ENCODE measurements at regions not wholly inside any gene's neighbourhood (a gene's known extent, or its start where the extent isn't known, plus 50 kb on each side); places are given as distances from the start of the nearest gene placed in this dataset.

DNA sequence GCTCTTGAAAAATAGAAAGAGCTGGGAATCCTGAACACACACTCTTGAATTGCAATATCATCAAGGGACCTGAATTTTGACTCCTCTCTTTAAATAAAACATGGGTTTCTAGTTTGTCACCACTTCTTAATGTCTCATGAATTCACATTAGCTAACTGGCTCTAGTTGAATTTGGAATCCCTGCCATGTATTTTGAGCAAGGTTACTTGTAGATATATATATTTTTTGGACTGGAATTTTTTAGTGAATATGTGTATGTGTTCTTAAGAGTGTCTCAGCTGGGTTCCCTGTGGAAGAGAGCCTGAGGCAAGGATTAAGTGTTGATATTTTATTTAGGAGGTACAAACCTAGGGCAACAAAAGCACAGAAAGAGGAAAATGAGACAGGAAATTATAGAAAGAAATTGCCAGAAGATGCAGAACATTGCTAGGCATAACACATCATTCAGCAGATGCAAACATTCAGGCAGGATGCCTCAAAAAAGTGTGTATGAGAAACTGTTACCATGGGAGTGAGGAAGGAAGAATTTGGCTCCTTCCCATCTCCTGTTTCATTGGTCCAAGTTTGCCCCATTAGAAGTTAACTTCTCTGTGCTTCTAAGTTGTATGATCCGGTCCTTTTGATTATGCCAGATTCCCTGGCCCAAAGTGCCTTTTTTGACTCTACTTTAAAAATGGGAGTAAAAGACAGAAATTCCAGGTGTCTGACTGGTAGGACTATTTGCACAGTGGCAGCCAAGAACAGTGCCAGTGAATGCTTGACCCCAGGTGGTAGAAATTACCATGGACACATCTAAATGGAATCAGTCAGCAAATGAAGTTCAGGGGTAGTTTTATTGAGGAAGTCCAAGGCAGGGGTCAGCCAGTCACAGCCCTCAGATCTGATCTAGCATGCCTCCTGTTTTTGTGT, 253.7 kb upstream of the TGFBR2 start:
- DNase-seq (ENCODE audit: low spot score, unreplicated experiment): no peak
- Mint-ChIP-seq H3K27me3 (no peaks in the 10 kb centered on the region), H3K4me1 (ENCODE audit: low read depth) (peaks cover 9% of the 10 kb centered on the region), H3K36me3 (ENCODE audit: insufficient read depth) (no peaks in the 10 kb centered on the region), H3K9me3 (ENCODE audit: low read depth) (no peaks in the 10 kb centered on the region), H3K4me3 (ENCODE audit: low read depth) (no peak overlapping the region), H3K27ac (no peak overlapping the region)
- TF ChIP-seq, protein P1, sequence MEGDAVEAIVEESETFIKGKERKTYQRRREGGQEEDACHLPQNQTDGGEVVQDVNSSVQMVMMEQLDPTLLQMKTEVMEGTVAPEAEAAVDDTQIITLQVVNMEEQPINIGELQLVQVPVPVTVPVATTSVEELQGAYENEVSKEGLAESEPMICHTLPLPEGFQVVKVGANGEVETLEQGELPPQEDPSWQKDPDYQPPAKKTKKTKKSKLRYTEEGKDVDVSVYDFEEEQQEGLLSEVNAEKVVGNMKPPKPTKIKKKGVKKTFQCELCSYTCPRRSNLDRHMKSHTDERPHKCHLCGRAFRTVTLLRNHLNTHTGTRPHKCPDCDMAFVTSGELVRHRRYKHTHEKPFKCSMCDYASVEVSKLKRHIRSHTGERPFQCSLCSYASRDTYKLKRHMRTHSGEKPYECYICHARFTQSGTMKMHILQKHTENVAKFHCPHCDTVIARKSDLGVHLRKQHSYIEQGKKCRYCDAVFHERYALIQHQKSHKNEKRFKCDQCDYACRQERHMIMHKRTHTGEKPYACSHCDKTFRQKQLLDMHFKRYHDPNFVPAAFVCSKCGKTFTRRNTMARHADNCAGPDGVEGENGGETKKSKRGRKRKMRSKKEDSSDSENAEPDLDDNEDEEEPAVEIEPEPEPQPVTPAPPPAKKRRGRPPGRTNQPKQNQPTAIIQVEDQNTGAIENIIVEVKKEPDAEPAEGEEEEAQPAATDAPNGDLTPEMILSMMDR (IDR thresholded peaks at IDR 0.05; ENCODE audit: unreplicated experiment): no peak

DNA sequence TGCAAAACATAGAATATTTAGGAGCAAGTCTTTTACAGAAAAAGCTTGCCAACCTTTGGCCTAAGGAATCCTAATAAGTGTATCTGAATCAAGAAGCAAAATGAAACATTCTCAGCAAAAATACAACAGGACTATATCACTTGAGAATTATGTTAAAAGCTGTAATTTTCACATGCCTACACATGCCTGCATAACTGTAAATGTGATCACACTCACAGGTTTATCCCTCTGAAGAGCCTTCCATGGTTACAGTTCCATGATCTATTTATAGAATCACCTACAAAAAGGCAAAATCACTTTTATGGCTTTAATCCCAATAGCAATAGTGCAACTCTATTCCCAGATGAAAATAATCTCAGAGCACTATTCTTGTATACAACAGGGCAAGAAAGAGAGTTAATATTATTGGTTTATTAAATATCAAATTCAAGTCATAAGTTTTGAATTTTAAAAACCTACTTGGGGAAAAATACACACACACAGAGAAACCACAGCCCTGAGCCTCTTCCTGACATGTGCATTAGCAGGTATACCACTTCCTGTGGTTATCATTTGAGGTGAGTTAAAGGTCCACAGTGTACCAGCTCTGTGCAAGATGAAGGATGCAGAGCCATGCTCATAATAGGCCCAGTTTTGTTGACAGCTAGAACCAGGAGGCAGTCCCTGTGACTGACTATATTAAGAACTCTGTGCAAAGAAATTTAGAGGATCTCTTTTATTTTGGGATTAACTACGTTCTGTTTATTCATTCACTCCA, 252.5 kb upstream of the TGFBR2 start:
- no peaks in the 10 kb centered on the region for H3K9me3 Mint-ChIP-seq (ENCODE audit: low read depth)
- no peak overlapping the region for H3K4me3 Mint-ChIP-seq (ENCODE audit: low read depth)
- peaks cover 9% of the 10 kb centered on the region for H3K4me1 Mint-ChIP-seq (ENCODE audit: low read depth)
- no peaks in the 10 kb centered on the region for H3K27me3 Mint-ChIP-seq
- no peak overlapping the region for H3K27ac Mint-ChIP-seq
- TF ChIP-seq, protein P1 (IDR thresholded peaks at IDR 0.05; ENCODE audit: unreplicated experiment): no peak
- H3K36me3 Mint-ChIP-seq (ENCODE audit: insufficient read depth): no peaks in the 10 kb centered on the region
- no peak for DNase-seq (ENCODE audit: low spot score, unreplicated experiment)

DNA sequence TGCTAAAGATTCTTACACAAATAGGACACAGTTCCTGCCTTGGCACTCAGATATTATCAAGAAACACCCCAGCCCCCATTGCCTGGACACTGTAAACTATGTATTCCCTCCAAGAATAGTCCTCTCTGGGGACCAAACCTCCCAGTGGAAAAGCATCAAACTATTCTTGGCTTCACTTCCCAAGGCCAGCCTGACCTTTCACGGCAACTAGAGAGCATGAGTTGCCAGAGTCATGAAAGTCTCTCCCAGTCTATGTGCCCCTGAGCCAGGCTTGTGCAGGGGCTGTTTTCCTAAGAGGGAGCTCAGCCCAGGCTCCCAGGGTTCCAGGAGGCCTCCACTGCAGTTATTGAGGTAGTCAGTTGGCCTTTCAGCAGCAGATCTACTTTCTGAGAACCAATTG, 251.9 kb upstream of the TGFBR2 start:
- Mint-ChIP-seq H3K4me1 (ENCODE audit: low read depth) (peaks cover 6% of the 10 kb centered on the region), H3K4me3 (ENCODE audit: low read depth) (no peak overlapping the region), H3K9me3 (ENCODE audit: low read depth) (no peaks in the 10 kb centered on the region), H3K27ac (no peak overlapping the region), H3K27me3 (no peaks in the 10 kb centered on the region), H3K36me3 (ENCODE audit: insufficient read depth) (no peaks in the 10 kb centered on the region)
- DNase-seq (ENCODE audit: low spot score, unreplicated experiment): no peak
- TF ChIP-seq, protein P1 (IDR thresholded peaks at IDR 0.05; ENCODE audit: unreplicated experiment): no peak

DNA sequence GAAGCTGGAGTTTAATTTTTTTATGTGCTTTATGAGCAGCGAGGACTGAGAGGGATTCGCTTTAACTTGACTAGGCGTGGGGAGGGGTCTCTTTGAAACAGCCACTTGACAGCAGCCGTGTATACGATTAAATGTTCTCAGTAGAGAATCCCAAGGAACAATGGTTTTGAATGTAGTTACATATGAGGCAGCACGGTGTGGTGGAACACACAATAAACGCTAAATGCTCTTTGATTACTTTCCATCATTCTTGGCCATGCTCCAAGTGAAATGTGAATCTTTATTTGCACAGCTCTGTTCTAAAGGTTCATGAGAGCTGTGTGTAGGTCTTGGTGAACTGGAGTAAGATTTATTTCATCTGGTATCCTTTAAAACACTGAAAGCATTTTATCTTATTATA, 251.4 kb upstream of the TGFBR2 start:
- no peak for DNase-seq (ENCODE audit: low spot score, unreplicated experiment)
- no peak overlapping the region for H3K27ac Mint-ChIP-seq
- H3K4me1 Mint-ChIP-seq (ENCODE audit: low read depth): peaks cover 1% of the 10 kb centered on the region
- H3K4me3 Mint-ChIP-seq (ENCODE audit: low read depth): no peak overlapping the region
- no peaks in the 10 kb centered on the region for H3K9me3 Mint-ChIP-seq (ENCODE audit: low read depth)
- TF ChIP-seq, protein P1 (IDR thresholded peaks at IDR 0.05; ENCODE audit: unreplicated experiment): no peak
- H3K36me3 Mint-ChIP-seq (ENCODE audit: insufficient read depth): no peaks in the 10 kb centered on the region
- no peaks in the 10 kb centered on the region for H3K27me3 Mint-ChIP-seq

DNA sequence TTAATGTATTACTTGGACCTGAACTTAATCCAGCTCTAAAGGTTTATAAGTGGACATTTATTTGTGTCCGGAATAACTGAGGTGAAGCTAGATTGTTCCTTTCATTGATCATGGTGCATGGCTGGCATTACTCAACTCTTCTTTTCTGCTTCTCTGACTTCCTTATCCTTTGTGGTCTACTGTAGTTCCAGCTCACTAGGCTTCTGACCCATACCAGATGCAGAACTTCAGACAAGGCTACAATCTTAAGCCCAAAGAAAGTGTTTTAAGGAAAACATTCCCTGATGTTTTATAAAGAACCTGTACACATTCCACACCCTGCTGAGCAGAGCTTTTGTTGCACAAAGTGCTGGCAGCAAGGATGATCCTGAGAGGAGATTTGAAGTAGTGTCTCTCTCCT, 250.8 kb upstream of the TGFBR2 start:
- TF ChIP-seq, protein P1 (IDR thresholded peaks at IDR 0.05; ENCODE audit: unreplicated experiment): no peak

More for the DNA sequence above, 250.8 kb upstream of the TGFBR2 start:
- no peaks in the 10 kb centered on the region for H3K9me3 Mint-ChIP-seq (ENCODE audit: low read depth)
- no peaks in the 10 kb centered on the region for H3K27me3 Mint-ChIP-seq
- H3K36me3 Mint-ChIP-seq (ENCODE audit: insufficient read depth): no peaks in the 10 kb centered on the region
- no peaks in the 10 kb centered on the region for H3K4me1 Mint-ChIP-seq (ENCODE audit: low read depth)
- no peak for DNase-seq (ENCODE audit: low spot score, unreplicated experiment)
- H3K4me3 Mint-ChIP-seq (ENCODE audit: low read depth): no peak overlapping the region
- no peak overlapping the region for H3K27ac Mint-ChIP-seq
